ELR (cell line): ENCODE measurements at regions not wholly inside any gene's neighbourhood (a gene's known extent, or its start where the extent isn't known, plus 50 kb on each side); places are given as distances from the start of the nearest gene placed in this dataset.
A peak's percentile ranks its signal among the peaks of the same experiment; 100 is the strongest.

Source experiments
- DNase-seq: peaks from one replicate; pipeline ENCODE4 v3.0.0-alpha.2; 2015; ENCODE audit warnings: low read depth

GRCh38 chr5:15447209-15447608 lies 52.8 kb upstream of the FBXL7 start:
- no peak for DNase-seq

- peak; percentile 6 for DNase-seq
Measured at GRCh38 chr5:15446552-15446951, 53.4 kb upstream of the FBXL7 start.

DNA sequence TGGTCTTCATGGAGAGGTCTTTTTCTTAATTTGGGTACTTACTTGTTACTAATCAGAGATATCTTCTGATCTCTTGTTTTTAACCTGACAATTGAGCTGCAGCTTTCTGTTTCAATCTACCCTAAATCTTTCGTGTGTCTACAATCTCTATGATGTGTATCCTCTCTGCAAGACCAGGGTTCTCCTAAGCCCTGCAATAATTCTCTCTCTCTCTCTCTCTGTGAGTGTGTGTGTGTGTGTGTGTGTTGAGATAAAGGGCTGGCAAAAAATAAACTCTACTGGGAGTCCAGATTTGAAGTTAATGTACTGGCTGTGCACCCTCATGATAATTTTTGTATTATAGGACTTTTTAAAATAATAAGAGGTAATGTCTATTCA lies 57.8 kb upstream of the FBXL7 start:
- DNase-seq = no peak

DNA sequence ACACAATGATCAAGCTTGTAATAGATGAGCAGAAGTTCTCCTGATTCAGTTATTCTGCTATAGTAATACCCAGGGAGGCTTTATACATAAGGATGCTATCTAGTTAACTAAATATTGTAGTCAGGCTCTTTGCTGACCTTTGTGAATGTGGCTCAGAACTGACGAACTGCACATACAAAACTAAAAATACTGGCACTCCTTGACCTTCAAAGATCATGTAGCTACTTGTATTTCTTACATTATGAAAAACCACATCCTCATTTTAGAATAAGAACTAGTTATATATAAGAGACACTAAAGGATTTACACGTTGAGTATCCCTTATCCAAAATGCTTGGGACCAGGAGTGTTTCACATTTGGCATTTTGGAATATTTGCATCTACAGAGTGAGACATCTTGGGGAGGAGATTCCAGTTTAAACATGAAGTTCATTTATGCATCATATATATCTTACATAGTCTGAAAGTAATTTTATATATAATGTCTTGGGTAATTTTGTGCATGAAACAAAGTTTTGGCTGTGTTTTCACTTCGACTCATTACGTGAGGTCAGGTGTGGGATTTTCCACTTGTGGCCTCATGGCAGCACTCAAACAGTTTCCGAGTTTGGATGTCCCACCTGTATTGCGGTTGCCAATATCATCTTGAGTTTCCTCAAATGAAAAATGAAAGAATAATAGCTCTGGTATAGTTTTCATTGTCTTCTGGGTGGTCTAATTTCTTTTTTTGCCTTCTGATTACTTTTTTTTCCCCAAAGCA lies 58.4 kb upstream of the FBXL7 start:
- DNase-seq = no peak

DNA sequence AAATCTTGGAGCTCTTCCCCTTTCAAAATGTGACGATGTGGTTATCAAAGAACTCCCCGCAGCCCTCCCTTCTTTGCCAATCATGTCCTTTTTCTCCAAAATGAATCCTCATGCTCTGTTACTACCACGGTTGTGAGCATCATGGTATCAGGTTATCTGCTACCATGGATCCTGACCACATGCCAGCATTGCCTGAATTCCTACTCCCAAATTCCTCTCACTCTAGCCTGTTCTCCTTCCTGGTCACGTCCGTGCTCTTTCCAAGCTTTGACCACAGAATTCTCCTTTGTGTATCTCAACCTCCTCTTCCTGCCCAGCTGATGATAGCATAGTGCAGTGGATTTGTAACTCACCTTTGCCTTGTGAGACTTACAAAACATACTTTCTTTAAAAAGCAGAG lies 59.5 kb upstream of the FBXL7 start:
- no peak for DNase-seq

GRCh38 chr5:15439801-15440200 lies 60.2 kb upstream of the FBXL7 start:
- DNase-seq = no peak

DNA sequence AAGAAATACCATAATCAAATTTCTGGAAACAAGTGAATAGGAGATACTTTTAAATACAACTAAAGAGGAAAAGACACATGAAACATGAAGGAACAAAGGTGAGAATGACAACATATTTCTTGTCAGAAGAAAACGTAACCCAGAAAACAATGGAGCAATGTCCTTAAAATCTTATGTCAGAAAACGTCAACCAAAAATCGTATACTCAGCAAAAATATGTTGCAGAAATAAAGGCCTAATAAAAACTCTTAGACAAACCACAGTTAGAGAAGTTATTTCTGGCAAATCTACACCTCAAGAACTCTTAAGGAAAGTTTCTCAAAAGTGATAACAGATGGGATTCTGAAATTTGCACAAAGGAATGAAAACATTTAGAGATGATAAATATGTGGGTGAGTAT lies 66.3 kb upstream of the FBXL7 start:
- no peak for DNase-seq

DNA sequence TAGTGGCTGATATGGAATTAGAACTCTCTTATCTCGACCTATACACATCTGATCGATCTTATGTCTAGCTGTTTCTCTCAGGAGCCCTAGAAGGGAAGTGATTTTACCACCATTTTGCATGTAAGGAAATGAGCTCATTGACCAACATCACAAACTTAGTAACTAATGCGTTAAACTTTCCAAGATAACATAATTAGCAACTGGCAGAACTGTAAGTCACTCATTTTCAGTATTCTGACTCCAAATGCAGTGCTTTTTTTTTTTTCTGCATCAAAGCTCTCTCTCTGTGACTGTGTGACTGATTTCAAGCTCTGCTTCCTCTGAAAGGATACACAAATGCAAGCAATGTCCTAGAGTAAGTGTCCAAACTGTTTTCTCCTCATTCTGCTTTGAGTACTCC lies 68.1 kb upstream of the FBXL7 start:
- no peak for DNase-seq

- no peak for DNase-seq
Measured at GRCh38 chr5:15425766-15426165, 74.2 kb upstream of the FBXL7 start.

GRCh38 chr5:15424769-15425168 lies 75.2 kb upstream of the FBXL7 start:
- no peak for DNase-seq

DNA sequence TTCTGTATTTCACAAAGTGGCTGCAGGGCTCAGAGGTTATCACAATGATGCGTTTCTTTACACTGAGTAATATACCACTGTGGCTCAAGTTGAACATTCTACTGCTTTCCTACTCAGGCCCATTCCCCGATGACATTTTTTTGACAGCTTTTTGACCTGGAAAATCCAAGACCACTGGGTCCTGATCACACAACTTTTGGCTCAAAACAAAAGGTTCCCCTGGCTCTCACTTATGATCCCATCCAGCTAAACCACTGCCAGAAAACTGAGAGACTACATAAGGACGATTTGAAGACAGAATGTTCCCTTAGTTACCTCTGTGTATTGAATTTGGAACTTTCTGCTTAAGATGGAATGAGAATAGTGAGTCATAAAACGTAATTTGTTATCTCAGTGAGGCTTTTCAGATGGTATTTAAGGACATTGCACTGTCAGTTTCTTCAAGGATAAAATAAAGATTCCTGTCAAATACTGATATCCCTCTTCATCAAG lies 78.0 kb upstream of the FBXL7 start:
- no peak for DNase-seq

- no peak for DNase-seq
Measured at GRCh38 chr5:15421381-15421780, 78.6 kb upstream of the FBXL7 start.

- DNase-seq = no peak
Measured at GRCh38 chr5:15420201-15420600, 79.8 kb upstream of the FBXL7 start.

- no peak for DNase-seq
Measured at GRCh38 chr5:15417156-15417555, 82.8 kb upstream of the FBXL7 start.

GRCh38 chr5:15406478-15406877 lies 93.5 kb upstream of the FBXL7 start:
- no peak for DNase-seq

GRCh38 chr5:15393146-15393545 lies 106.8 kb upstream of the FBXL7 start:
- no peak for DNase-seq

GRCh38 chr5:15391704-15392397 lies 108.1 kb upstream of the FBXL7 start:
- no peak for DNase-seq

DNA sequence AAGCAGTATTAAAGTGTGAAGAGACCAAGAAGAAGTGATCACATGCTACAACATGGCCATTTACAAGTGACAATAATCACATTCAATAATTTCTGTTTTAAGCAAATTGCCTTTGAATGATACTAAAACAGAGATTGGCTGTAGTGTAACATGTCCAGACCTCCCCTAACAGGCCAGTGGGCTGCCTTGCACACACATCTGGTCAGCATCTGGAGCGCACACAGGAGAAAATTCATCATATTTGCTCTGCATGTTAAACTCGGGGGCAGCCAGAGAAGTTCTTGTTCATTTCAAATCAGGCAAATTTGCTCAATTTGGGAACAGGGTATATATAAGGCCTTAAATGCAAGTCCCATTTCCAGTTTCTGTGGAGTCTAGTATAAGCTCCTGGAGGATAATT lies 111.1 kb upstream of the FBXL7 start:
- DNase-seq = no peak

DNA sequence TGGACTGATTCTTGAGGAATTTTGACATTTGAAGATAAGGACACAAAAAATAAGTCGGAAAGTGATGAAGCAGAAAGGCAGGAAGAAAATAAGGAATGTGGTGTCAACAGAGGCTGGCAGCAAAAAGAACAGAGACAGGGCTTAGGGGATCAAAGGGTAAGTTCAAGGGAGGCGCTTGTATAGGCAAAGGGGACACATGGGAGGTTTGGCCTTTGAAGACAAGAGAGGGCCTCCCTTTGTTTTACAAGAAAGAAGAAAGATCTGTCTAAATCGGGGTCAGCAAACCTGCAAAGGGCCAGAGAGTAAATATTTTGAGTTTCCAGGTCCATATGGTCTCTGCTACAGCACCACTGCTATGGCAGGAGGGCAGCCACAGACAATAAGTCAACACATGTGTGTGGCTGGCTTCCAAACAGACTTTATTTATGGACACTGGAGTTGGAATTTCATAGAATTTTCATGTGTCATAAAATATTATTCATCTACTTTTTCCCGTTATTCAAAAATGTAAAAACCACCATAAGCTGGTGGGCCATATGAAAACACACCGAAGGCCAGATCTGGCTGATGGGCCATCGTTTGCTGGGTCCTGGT lies 112.0 kb upstream of the FBXL7 start:
- no peak for DNase-seq

DNA sequence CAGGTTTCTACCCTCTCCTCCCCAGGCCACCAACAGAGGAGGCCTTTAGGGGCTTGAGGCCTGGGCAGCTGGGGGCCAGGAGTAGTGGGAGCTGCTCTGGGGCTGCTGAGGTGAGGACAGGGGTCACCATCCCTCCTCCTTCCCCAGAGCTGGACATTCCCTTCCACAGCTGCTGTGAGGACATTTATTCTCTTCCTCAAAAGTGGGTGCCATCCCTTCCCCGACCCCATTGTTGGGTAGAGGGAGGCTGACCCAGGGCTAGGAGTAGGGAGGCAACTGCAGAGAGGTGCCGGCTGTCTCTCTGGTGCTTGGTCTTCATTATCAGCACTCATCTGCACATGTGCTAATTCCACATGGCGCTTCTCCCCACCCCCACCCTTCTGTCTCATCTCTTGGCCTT lies 113.9 kb upstream of the FBXL7 start:
- no peak for DNase-seq

DNA sequence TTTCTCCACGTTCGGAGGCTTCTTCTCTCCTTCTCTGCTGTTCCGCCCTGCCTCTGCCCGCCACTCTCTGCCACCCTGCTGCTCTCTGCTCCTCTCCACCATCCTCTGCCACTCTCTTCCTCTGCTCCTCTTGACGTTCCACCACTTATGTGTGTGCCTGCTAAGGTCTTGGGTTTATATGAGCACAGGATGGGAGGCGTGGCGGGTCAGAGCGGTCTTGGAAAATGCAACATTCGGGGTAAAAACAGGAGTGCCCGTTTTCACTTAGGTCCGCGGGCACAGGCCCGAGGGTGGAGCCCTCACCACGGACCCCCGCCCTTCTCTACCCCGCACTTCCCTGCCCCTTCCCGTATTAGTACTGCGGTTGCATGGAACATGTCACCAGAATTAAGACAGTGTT lies 114.4 kb upstream of the FBXL7 start:
- DNase-seq = no peak

DNA sequence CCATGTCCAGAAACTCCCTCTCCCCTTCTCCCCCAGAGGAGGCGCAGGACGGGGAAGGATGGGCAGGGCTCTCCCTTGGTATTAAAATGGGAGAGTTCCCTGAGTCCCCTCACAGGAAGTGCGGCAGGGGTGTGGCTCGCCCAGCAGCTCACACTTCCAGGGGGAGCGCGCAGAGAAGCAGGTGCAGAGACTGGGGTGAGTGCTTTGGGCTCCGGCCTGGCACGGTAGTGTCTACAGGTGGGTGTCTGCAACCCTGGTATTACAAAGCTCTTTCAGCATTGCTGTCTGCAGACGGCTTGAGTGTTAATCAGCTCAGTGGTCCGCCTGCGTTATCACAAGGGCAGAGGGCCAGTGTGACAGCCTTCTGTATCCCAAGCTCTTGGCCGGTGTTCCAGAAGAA lies 114.9 kb upstream of the FBXL7 start:
- DNase-seq = no peak

DNA sequence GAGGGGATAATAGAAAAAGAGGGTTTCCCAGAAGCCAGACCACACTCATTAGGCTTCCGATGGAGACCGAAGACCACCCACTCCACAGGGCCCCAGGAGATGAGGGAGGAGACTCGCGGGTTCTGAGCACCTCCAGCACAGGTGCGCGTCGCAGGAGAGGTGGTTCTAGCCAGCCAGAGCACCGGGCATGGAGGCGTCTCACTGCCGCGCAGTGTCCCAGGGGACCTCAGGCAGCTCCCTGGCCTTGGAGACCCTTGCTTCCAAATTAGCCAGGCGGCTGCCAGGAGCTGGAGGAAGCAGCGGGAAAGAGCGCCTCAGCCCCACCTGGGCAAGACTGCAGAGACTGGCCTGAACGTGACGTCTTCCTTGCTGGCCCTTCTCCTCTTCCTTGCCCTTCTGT lies 115.4 kb upstream of the FBXL7 start:
- DNase-seq = no peak
